ENCODE measurements at regions not wholly inside any gene's neighbourhood (a gene's known extent, or its start where the extent isn't known, plus 50 kb on each side); places are given as distances from the start of the nearest gene placed in this dataset.
"Not testable (repeated sequence)": the region's sequence is repeated elsewhere in the genome, so short reads cannot be mapped to it uniquely, and the experiment has no call there.

DNA sequence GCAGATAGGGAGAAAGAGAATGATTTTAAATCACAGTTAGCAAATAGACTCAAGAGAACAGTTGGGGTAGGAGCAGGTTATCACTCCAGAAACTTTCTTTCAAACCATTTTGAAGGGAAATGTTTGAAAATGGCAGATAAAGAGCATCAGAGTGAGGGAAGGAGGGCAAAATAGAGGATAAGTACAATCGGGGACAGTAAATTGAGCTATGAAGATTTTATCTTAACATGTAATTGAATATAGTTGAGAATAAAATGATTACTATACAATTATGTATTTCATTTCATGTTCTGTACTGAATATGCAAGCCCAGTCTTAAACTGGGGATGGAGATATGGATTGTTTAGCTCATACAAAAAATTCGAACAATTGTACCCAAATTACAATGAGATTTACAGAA lies 54.0 kb downstream of the MAP10 start:
- TF ChIP-seq, protein P1, sequence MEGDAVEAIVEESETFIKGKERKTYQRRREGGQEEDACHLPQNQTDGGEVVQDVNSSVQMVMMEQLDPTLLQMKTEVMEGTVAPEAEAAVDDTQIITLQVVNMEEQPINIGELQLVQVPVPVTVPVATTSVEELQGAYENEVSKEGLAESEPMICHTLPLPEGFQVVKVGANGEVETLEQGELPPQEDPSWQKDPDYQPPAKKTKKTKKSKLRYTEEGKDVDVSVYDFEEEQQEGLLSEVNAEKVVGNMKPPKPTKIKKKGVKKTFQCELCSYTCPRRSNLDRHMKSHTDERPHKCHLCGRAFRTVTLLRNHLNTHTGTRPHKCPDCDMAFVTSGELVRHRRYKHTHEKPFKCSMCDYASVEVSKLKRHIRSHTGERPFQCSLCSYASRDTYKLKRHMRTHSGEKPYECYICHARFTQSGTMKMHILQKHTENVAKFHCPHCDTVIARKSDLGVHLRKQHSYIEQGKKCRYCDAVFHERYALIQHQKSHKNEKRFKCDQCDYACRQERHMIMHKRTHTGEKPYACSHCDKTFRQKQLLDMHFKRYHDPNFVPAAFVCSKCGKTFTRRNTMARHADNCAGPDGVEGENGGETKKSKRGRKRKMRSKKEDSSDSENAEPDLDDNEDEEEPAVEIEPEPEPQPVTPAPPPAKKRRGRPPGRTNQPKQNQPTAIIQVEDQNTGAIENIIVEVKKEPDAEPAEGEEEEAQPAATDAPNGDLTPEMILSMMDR (IDR thresholded peaks at IDR 0.05; ENCODE audit: insufficient read depth, low read length, poor library complexity, severe bottlenecking) = no peak
- no peaks in the 10 kb centered on the region; the same call in 1 of the 2 replicates for H3K27me3 ChIP-seq (replicated peaks; ENCODE audit: control insufficient read depth, insufficient read depth, low read length)
- DNase-seq (ENCODE audit: extremely low read depth, insufficient read length) = no peak

DNA sequence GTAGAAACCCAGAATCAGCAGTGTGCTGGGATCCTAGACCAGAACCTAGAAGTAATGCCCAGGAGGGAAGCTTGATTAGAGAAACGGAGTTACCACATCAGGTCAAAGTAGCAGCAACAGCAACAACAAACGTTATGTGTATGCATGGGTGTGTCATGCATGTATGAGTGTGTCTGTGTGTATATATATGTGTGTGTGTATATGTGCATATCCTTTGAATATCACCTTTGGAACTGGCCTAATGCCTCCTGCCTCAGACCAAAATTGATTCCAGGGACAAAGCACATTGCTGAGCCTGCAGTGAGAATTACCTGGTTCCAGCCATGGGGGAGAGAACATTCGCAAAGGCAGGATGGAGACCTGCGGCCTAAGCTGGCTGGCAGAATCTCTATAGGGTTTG lies 55.9 kb downstream of the MAP10 start:
- no peaks in the 10 kb centered on the region for H3K36me3 ChIP-seq (ENCODE audit: control insufficient read depth, insufficient read depth, low read length)
- no peak for DNase-seq (ENCODE audit: extremely low read depth, insufficient read length)
- no peak overlapping the region for H3K4me3 ChIP-seq (replicated peaks; ENCODE audit: low read depth, low read length)
- no peaks in the 10 kb centered on the region; the same call in 1 of the 2 replicates for H3K27me3 ChIP-seq (replicated peaks; ENCODE audit: control insufficient read depth, insufficient read depth, low read length)
- TF ChIP-seq, protein P1 (IDR thresholded peaks at IDR 0.05; ENCODE audit: insufficient read depth, low read length, poor library complexity, severe bottlenecking) = no peak

More for the DNA sequence above, 54.0 kb downstream of the MAP10 start:
- Histone ChIP-seq H3K36me3 (ENCODE audit: control insufficient read depth, insufficient read depth, low read length) (no peaks in the 10 kb centered on the region), H3K4me3 (replicated peaks; ENCODE audit: low read depth, low read length) (no peak overlapping the region)

DNA sequence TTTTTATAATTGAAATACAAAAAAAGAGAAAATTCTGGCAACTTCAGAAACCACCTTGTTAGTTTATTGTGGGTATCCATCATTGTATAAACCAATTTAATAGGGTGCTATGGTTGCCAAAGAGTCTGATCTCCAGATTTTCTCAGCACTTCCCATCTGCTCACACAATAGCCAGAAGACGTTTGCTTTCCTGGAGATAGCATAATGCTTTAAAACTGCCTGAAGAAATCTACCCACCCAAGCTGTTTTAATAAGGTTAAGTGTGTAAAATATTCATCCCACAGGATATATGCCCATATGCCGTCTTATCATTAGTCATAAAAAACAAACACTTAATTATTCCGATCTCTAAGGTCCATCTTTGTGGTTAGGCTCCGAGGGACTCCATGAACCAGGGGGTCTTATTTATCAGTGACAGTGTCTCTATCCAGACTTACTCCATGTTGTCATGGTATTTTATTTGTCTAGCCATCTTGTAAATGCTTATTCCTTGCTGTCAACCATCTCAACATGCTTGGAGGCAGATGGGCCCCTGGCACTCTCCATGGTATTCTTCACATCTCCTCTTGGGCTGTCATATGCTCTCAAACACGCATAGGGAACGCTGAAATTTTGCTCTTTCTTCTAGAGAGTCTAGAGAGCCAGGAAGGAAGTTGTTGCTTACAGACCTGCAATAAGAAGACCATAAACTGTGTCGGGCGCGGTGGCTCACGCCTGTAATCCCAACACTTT lies 58.5 kb downstream of the MAP10 start:
- no peak for DNase-seq (ENCODE audit: extremely low read depth, insufficient read length)
- TF ChIP-seq, protein P1 (IDR thresholded peaks at IDR 0.05; ENCODE audit: insufficient read depth, low read length, poor library complexity, severe bottlenecking) = no peak
- Histone ChIP-seq H3K4me3 (replicated peaks; ENCODE audit: low read depth, low read length) (no peak overlapping the region), H3K36me3 (ENCODE audit: control insufficient read depth, insufficient read depth, low read length) (no peaks in the 10 kb centered on the region), H3K27me3 (replicated peaks; ENCODE audit: control insufficient read depth, insufficient read depth, low read length) (no peaks in the 10 kb centered on the region; the same call in 1 of the 2 replicates)

DNA sequence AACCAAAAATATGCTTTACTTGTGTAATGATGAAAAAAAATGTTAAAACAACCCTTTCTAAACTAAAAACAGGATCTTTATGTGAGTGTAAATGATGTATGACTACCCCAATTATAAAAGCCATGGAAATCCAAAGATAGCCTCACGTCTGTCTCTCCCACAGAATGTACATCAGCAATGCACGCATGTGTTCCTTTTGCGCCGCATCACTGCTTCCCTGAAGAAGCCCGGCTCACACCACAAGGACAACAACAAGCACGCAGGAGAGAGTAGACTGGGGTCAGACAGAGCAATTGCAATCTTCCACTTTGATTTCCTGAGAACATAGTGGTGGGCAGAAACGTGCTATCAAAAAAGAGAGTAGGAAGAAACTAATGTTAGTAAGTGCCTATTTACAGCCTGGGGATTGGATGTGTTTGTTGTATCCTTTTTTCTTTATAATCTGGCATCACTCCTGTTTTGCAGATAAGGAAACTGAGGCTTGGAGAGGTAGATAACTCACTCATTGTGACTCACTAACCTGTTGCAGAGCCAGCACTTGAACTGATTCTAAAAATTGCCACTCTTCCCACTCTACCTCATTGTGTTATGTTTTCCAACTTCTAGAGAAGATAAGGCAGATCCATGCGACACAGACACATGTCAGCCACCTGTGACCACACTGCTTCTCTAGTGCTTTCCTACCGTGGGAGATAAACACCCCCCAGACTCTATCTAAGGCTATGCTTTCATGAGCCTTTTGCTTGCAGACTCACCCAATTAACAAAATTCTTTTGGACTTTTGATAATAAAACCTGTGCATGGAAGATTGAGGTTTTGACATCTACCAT lies 60.1 kb downstream of the MAP10 start:
- Histone ChIP-seq H3K36me3 (ENCODE audit: control insufficient read depth, insufficient read depth, low read length) (no peaks in the 10 kb centered on the region), H3K27me3 (replicated peaks; ENCODE audit: control insufficient read depth, insufficient read depth, low read length) (no peaks in the 10 kb centered on the region; the same call in 1 of the 2 replicates), H3K4me3 (replicated peaks; ENCODE audit: low read depth, low read length) (no peak overlapping the region)
- no peak for DNase-seq (ENCODE audit: extremely low read depth, insufficient read length)
- TF ChIP-seq, protein P1 (IDR thresholded peaks at IDR 0.05; ENCODE audit: insufficient read depth, low read length, poor library complexity, severe bottlenecking) = no peak

DNA sequence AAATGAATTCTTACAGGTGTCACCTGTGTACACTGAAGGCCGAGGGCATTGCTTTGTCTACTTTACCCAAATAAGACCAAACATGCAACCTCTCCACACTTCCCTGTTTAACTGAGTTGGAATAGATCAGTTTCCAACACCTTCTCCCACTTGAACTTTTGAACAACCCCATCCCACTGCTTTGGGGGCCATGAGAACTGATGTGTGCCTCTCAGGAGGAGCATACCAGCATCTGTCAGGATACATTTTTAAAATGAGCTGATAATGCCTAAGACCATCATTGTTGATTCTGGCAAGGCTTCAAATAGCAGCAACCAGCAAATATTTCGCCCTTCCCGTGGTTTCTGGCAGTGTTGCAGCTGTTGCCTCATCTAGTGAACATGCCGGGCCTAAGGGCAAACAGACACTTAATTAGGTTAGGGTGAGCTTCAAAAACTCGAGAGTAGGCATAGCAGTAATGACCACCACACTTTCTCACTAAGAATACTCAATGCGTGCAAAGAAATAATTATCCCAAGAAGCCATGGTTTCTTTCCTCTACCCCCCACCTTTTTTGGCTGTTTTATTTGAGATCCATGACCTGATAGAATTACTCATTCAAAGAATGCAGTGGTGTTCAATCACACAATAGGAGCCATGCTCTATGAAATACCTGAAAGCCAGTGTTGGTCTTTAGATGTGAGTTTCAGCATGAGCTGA lies 63.7 kb downstream of the MAP10 start:
- DNase-seq (ENCODE audit: extremely low read depth, insufficient read length) = no peak
- TF ChIP-seq, protein P1 (IDR thresholded peaks at IDR 0.05; ENCODE audit: insufficient read depth, low read length, poor library complexity, severe bottlenecking) = no peak
- Histone ChIP-seq H3K36me3 (ENCODE audit: control insufficient read depth, insufficient read depth, low read length) (no peaks in the 10 kb centered on the region), H3K27me3 (replicated peaks; ENCODE audit: control insufficient read depth, insufficient read depth, low read length) (no peaks in the 10 kb centered on the region; the same call in 1 of the 2 replicates), H3K4me3 (replicated peaks; ENCODE audit: low read depth, low read length) (no peak overlapping the region)

DNA sequence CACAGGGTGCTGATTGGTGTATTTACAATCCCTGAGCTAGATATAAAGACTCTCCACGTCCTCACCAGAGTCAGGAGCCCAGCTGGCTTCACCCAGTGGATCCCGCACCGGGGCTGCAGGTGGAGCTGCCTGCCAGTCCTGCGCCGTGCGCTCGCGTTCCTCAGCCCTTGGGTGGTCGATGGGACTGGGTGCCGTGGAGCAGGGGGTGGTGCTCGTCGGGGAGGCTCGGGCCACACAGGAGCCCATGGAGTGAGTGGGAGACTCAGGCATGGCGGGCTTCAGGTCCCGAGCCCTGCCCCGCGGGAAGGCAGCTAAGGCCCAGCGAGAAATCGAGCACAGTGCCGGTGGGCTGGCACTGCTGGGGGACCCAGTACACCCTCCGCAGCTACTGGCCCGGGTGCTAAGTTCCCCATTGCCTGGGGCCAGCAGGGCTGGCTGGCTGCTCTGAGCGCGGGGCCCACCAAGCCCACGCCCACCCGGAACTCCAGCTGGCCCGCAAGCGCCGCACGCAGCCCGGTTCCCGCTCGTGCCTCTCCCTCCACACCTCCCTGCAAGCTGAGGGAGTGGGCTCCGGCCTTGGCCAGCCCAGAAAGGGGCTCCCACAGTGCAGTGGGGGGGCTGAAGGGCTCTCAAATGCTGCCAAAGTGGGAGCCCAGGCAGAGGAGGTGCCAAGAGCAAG lies 66.2 kb downstream of the MAP10 start:
- H3K36me3 ChIP-seq (ENCODE audit: control insufficient read depth, insufficient read depth, low read length); DNase-seq (ENCODE audit: extremely low read depth, insufficient read length); H3K4me3 ChIP-seq (replicated peaks; ENCODE audit: low read depth, low read length); H3K27me3 ChIP-seq (replicated peaks; ENCODE audit: control insufficient read depth, insufficient read depth, low read length): not testable (repeated sequence)
